ENCODE measurements at regions not wholly inside any gene's neighbourhood (a gene's known extent, or its start where the extent isn't known, plus 50 kb on each side); places are given as distances from the start of the nearest gene placed in this dataset.

DNA sequence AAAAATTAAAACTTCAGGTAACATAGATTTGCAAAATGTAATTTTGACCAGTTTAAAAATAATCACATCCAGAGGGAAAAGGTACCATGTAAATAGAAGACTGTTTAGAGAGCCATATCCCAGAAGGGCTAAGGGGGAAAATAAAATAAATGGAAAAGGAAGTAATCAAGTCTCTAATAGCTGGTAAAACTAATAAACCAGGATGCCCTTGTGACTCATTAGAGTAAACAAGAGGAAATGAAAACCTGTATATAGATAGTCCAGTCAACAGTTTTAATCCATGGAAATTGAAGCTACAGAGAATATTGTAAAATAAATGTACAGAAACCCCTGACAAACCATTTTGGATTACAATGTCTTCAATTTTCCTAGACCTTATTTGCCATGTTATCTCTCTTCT, 698.0 kb upstream of the RGS18 start:
- TF ChIP-seq, protein P1, sequence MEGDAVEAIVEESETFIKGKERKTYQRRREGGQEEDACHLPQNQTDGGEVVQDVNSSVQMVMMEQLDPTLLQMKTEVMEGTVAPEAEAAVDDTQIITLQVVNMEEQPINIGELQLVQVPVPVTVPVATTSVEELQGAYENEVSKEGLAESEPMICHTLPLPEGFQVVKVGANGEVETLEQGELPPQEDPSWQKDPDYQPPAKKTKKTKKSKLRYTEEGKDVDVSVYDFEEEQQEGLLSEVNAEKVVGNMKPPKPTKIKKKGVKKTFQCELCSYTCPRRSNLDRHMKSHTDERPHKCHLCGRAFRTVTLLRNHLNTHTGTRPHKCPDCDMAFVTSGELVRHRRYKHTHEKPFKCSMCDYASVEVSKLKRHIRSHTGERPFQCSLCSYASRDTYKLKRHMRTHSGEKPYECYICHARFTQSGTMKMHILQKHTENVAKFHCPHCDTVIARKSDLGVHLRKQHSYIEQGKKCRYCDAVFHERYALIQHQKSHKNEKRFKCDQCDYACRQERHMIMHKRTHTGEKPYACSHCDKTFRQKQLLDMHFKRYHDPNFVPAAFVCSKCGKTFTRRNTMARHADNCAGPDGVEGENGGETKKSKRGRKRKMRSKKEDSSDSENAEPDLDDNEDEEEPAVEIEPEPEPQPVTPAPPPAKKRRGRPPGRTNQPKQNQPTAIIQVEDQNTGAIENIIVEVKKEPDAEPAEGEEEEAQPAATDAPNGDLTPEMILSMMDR (IDR thresholded peaks at IDR 0.05), result no peak
- no peak for TF ChIP-seq POLR2AphosphoS5 (IDR thresholded peaks at IDR 0.05)
- TF ChIP-seq EP300 (IDR thresholded peaks at IDR 0.05), result no peak
- TF ChIP-seq POLR2A (IDR thresholded peaks at IDR 0.05), result no peak
